PFSK-1 (cell line): ENCODE measurements at regions not wholly inside any gene's neighbourhood (a gene's known extent, or its start where the extent isn't known, plus 50 kb on each side); places are given as distances from the start of the nearest gene placed in this dataset.

Source experiments
- TAF1 ChIP-seq: IDR thresholded peaks from 2 replicates; pipeline ENCODE4 v1.6.1; 2012; ENCODE audit warnings: low read length, control low read depth, borderline replicate concordance; ENCODE audit not compliant: insufficient read depth
- TF ChIP-seq, protein P1 (sequence below), 2 experiments: IDR thresholded peaks; 2 replicates each; pipeline versions ENCODE4 v1.6.1 to v1.8.0; 2011 to 2012; ENCODE audit warnings: low read depth in 2 of 2, low read length in 2 of 2, control low read depth in 1 of 2, inconsistent platforms in 1 of 2, mild to moderate bottlenecking in 1 of 2, moderate library complexity in 1 of 2; ENCODE audit not compliant: insufficient read depth in 1 of 2

DNA sequence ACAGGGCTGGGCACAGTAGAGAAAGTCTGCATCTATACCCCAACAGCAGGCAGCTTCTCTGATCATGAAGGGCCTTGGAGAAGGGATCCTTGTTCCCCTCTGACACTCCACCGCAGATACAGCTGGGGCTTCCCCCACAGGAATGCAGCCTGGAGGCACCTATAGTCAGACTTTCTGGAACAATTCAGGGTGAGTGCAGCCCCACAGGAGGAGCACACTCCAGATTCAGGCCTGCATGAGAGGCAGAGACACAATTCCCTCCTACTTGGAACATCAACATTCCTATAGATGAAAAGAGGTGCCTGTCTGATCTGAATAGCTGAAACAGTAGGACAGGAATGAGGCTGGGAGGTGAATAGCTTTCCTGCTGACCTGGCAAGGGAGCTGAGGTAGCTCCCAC lies 1298.0 kb upstream of the CNTN5 start:
- no peak for TF ChIP-seq TAF1
- TF ChIP-seq, protein P1, sequence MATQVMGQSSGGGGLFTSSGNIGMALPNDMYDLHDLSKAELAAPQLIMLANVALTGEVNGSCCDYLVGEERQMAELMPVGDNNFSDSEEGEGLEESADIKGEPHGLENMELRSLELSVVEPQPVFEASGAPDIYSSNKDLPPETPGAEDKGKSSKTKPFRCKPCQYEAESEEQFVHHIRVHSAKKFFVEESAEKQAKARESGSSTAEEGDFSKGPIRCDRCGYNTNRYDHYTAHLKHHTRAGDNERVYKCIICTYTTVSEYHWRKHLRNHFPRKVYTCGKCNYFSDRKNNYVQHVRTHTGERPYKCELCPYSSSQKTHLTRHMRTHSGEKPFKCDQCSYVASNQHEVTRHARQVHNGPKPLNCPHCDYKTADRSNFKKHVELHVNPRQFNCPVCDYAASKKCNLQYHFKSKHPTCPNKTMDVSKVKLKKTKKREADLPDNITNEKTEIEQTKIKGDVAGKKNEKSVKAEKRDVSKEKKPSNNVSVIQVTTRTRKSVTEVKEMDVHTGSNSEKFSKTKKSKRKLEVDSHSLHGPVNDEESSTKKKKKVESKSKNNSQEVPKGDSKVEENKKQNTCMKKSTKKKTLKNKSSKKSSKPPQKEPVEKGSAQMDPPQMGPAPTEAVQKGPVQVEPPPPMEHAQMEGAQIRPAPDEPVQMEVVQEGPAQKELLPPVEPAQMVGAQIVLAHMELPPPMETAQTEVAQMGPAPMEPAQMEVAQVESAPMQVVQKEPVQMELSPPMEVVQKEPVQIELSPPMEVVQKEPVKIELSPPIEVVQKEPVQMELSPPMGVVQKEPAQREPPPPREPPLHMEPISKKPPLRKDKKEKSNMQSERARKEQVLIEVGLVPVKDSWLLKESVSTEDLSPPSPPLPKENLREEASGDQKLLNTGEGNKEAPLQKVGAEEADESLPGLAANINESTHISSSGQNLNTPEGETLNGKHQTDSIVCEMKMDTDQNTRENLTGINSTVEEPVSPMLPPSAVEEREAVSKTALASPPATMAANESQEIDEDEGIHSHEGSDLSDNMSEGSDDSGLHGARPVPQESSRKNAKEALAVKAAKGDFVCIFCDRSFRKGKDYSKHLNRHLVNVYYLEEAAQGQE (IDR thresholded peaks at IDR 0.05; ENCODE audit: insufficient read depth in 1 of 2, low read depth in 2 of 2, low read length in 2 of 2) = no peak
